Natural killer cell (primary cell): ENCODE measurements at regions not wholly inside any gene's neighbourhood (a gene's known extent, or its start where the extent isn't known, plus 50 kb on each side); places are given as distances from the start of the nearest gene placed in this dataset.

Experiments
- ATAC-seq, 3 donors: fragments of 150-1000 bp in 2 of 3; fragments of 200-7000 bp in 1 of 3; cut with Tn5 transposase; 1 replicate in 1 of 3; 2 replicates in 2 of 3; pipeline ENCODE4 v1.10.0; 2021; ENCODE audit warnings: mild to moderate bottlenecking in 2 of 3, moderate library complexity in 2 of 3
- DNase-seq, 2 donors: peaks; one replicate each; pipeline versions ENCODE4 v3.0.0 to v3.0.0-alpha.2; 2013 to 2021; ENCODE audit warnings: mixed read lengths in 1 of 2
- H3K27ac ChIP-seq: one replicate; pipeline ENCODE4 v1.5.1; 2013; ENCODE audit warnings: mild to moderate bottlenecking, low read length
- H3K27me3 ChIP-seq: one replicate; pipeline ENCODE4 v1.6.1; 2013; ENCODE audit warnings: low read length; ENCODE audit not compliant: control insufficient read depth, insufficient read depth
- H3K36me3 ChIP-seq: one replicate; pipeline ENCODE4 v1.6.1; 2013; ENCODE audit warnings: low read length; ENCODE audit not compliant: control insufficient read depth, insufficient read depth
- H3K4me1 ChIP-seq: one replicate; pipeline ENCODE4 v1.6.1; 2013; ENCODE audit warnings: low read length; ENCODE audit not compliant: control insufficient read depth, insufficient read depth
- H3K4me3 ChIP-seq: one replicate; pipeline ENCODE4 v1.5.1; 2013; ENCODE audit warnings: low read length
- H3K9me3 ChIP-seq: one replicate; pipeline ENCODE4 v1.6.1; 2013; ENCODE audit warnings: low read length; ENCODE audit not compliant: control insufficient read depth, insufficient read depth
- H3K27ac Mint-ChIP-seq, 2 donors: one replicate each; pipeline ENCODE4 v1.8.0; 2022; ENCODE audit warnings: mild to moderate bottlenecking in 2 of 2, mixed read lengths in 2 of 2, moderate library complexity in 1 of 2
- H3K27me3 Mint-ChIP-seq, 2 donors: one replicate each; pipeline ENCODE4 v1.8.0; 2022; ENCODE audit warnings: low read depth in 2 of 2, mixed read lengths in 2 of 2
- H3K36me3 Mint-ChIP-seq: one replicate; pipeline ENCODE4 v1.8.0; 2022; ENCODE audit warnings: mixed read lengths
- H3K4me1 Mint-ChIP-seq, 2 donors: one replicate each; pipeline ENCODE4 v1.8.0; 2022; ENCODE audit warnings: mixed read lengths in 2 of 2
- H3K4me3 Mint-ChIP-seq: one replicate; pipeline ENCODE4 v1.8.0; 2022; ENCODE audit warnings: mild to moderate bottlenecking, moderate library complexity, mixed read lengths
- H3K9me3 Mint-ChIP-seq, 2 donors: one replicate each; pipeline ENCODE4 v1.8.0; 2022; ENCODE audit warnings: mixed read lengths in 2 of 2
- WGBS: methylation state at CpG from one replicate; pipeline ENCODE4 v1.1.7; 2013; ENCODE audit warnings: missing lambda C conversion rate; ENCODE audit not compliant: insufficient coverage; 5-methylcytosine and 5-hydroxymethylcytosine counted together
- intact Hi-C: fragments of 100-400 bp; cut with micrococcal nuclease; formaldehyde crosslinking; loops from one replicate; pipeline ENCODE4 v1.14.2; 2022
- TF ChIP-seq, protein P1 (sequence below): fragments of 200-600 bp; IDR thresholded peaks from one replicate; pipeline ENCODE4 v1.8.0; 2022; ENCODE audit warnings: antibody characterized with exemption

DNA sequence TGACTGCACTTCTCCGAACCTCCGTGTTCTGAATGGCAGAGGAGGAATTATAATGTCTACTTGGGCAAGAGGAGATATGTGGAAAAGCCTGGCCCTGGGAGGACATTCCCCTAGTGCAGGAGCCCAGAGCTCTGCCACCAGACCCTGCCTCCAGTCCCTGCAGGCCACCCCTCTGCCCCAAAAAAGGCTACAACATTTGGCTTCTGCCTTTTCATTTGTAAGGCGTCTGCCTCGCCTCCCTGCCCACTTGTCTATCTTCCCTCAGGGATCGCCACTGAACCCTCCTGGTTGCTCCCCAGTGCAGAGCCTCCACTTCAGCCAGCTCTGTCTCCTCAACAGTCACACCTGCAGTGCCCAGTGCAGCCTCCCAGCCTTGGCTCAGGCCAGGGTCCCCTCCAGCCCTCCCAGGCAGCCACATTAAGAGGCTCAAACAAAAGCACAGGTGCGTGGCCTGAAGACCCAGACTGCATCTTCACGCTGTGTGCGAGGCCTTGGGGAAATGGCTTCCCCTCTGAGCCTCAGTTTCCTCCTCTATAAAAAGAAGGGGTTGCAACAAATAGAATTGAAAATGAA lies 125.9 kb upstream of the SMAD3 start:
- TF ChIP-seq, protein P1, sequence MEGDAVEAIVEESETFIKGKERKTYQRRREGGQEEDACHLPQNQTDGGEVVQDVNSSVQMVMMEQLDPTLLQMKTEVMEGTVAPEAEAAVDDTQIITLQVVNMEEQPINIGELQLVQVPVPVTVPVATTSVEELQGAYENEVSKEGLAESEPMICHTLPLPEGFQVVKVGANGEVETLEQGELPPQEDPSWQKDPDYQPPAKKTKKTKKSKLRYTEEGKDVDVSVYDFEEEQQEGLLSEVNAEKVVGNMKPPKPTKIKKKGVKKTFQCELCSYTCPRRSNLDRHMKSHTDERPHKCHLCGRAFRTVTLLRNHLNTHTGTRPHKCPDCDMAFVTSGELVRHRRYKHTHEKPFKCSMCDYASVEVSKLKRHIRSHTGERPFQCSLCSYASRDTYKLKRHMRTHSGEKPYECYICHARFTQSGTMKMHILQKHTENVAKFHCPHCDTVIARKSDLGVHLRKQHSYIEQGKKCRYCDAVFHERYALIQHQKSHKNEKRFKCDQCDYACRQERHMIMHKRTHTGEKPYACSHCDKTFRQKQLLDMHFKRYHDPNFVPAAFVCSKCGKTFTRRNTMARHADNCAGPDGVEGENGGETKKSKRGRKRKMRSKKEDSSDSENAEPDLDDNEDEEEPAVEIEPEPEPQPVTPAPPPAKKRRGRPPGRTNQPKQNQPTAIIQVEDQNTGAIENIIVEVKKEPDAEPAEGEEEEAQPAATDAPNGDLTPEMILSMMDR, result no peak
- intact Hi-C loops, result no loop called here
- 76% methylated on average over 8 of the region's 8 CpGs for WGBS
- H3K4me3 Mint-ChIP-seq, result no peak overlapping the region
- Histone ChIP-seq H3K4me1 (peaks cover 4% of the 10 kb centered on the region), H3K9me3 (no peaks in the 10 kb centered on the region), H3K27ac (no peak overlapping the region), H3K36me3 (no peaks in the 10 kb centered on the region), H3K27me3 (no peaks in the 10 kb centered on the region), H3K4me3 (no peak overlapping the region)
- peaks cover 9 to 21% of the 10 kb centered on the region in 2 donors for H3K27me3 Mint-ChIP-seq
- H3K36me3 Mint-ChIP-seq, result no peaks in the 10 kb centered on the region
- ATAC-seq (no peak), DNase-seq (no peak)
- no peaks in the 10 kb centered on the region for H3K4me1 Mint-ChIP-seq
- H3K9me3 Mint-ChIP-seq, result no peaks in the 10 kb centered on the region
- H3K27ac Mint-ChIP-seq, result no peak overlapping the region

DNA sequence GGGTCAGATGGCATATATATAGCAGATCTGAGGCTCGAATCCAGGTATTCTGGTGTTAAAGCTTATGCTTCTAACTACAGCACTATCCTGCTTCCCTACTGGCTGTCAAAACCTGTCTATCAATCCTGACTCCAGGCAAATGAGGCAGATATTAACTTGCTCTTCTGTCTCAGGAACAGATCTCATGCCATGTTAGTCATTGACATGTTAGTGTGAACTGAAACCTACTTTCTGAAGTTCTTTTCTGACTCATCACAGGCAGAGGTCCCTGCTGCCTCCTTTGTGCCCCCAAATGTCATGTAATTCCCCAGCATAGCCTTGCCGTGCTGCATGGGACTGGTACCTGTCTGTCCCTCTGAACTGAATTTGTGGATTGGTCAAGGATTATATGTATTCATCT lies 125.0 kb upstream of the SMAD3 start:
- Mint-ChIP-seq H3K27me3 (peaks cover 9 to 15% of the 10 kb centered on the region in 2 donors), H3K36me3 (no peaks in the 10 kb centered on the region), H3K4me3 (no peak overlapping the region), H3K9me3 (no peaks in the 10 kb centered on the region), H3K4me1 (no peaks in the 10 kb centered on the region), H3K27ac (no peak overlapping the region)
- Histone ChIP-seq H3K36me3 (no peaks in the 10 kb centered on the region), H3K27ac (no peak overlapping the region), H3K27me3 (no peaks in the 10 kb centered on the region), H3K4me3 (no peak overlapping the region), H3K9me3 (no peaks in the 10 kb centered on the region), H3K4me1 (peaks cover 4% of the 10 kb centered on the region)
- no peak for DNase-seq
- no peak for ATAC-seq
- intact Hi-C loops, result no loop called here
- TF ChIP-seq, protein P1, result no peak
- WGBS, result 64% methylated on average over 2 of the region's 2 CpGs

DNA sequence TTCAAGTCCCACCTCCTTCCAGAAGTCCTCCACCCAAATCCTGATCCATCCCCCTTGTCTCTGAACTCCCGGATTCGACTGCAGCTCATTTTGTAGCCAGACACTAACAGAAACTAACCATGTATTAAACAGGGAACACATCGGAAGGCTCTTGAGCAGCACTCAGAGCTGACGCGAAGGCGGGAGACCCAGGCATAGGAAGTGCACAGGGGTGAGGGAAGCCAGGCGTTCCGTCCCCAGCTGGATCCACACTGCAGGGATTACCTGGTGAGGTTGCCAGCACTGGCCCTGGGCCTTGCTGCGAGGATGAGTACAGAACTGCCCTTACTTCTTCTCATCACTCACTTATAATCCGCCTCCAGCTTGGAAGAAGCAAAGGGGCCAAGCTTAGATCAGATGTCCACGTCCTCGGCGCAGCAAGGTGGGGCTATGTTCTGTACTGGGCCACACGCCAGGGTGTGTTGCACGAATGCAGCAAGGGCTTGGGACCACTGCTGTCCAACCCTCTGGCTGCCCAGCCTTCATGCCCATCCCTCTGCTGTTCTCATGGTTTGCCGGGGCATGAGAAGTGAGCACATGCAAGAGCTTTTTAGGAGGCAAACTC lies 124.2 kb upstream of the SMAD3 start:
- no peak for ATAC-seq
- no peaks in the 10 kb centered on the region for H3K36me3 Mint-ChIP-seq
- WGBS, result 93% methylated on average over 16 of the region's 16 CpGs
- Histone ChIP-seq H3K36me3 (no peaks in the 10 kb centered on the region), H3K9me3 (no peaks in the 10 kb centered on the region), H3K4me3 (no peak overlapping the region), H3K27ac (no peak overlapping the region), H3K4me1 (peaks cover under 1% of the 10 kb centered on the region), H3K27me3 (no peaks in the 10 kb centered on the region)
- TF ChIP-seq, protein P1, result no peak
- no peak for DNase-seq
- no peak overlapping the region for H3K4me3 Mint-ChIP-seq
- peaks cover 5 to 8% of the 10 kb centered on the region in 2 donors for H3K27me3 Mint-ChIP-seq
- no peak overlapping the region for H3K27ac Mint-ChIP-seq
- no peaks in the 10 kb centered on the region for H3K9me3 Mint-ChIP-seq
- intact Hi-C loops, result no loop called here
- no peaks in the 10 kb centered on the region for H3K4me1 Mint-ChIP-seq

DNA sequence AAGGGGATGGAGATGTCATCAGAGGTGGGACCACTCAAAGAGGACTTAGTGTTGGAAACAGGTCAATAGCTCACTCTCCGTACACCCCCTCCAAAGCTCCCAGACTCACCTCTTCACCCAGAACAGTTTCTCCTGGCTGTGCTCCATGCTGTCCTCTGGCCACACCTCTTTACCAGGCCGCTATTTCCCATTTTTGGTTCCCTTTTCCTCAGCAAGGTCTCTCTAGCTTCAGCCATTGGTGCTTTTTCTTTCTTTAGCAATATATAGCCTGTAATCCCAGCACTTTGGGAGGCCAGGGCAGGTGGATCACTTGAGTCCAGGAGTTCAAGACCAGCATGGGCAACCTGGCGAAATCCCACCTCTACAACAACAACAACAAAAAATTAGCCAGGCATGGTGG lies 123.6 kb upstream of the SMAD3 start:
- Histone ChIP-seq H3K36me3 (no peaks in the 10 kb centered on the region), H3K4me1 (no peaks in the 10 kb centered on the region), H3K4me3 (no peak overlapping the region), H3K27ac (no peak overlapping the region), H3K9me3 (no peaks in the 10 kb centered on the region), H3K27me3 (no peaks in the 10 kb centered on the region)
- WGBS, result 75% methylated on average over 3 of the region's 3 CpGs
- no peak for ATAC-seq
- Mint-ChIP-seq H3K27ac (no peak overlapping the region), H3K9me3 (no peaks in the 10 kb centered on the region), H3K36me3 (no peaks in the 10 kb centered on the region), H3K4me1 (no peaks in the 10 kb centered on the region), H3K27me3 (peaks cover 4 to 8% of the 10 kb centered on the region in 2 donors), H3K4me3 (no peak overlapping the region)
- TF ChIP-seq, protein P1, result no peak
- DNase-seq, result no peak
- intact Hi-C loops, result no loop called here
